Left ventricle myocardium inferior (tissue), 1 donor: ENCODE measurements at regions not wholly inside any gene's neighbourhood (a gene's known extent, or its start where the extent isn't known, plus 50 kb on each side); places are given as distances from the start of the nearest gene placed in this dataset.

Source experiments
- DNase-seq: peaks from one replicate; pipeline ENCODE4 v3.0.0-alpha.2; 2020
- H3K27ac ChIP-seq: fragments of 200-600 bp; replicated peaks from 2 replicates; pipeline ENCODE4 v1.8.0; 2021
- H3K27me3 ChIP-seq: fragments of 200-600 bp; 2 replicates; pipeline ENCODE4 v1.8.0; 2021; ENCODE audit warnings: low read depth
- H3K36me3 ChIP-seq: fragments of 200-600 bp; 2 replicates; pipeline ENCODE4 v1.8.0; 2021
- H3K4me1 ChIP-seq: fragments of 200-600 bp; 2 replicates; pipeline ENCODE4 v1.8.0; 2021
- H3K4me3 ChIP-seq: fragments of 200-600 bp; 2 replicates; pipeline ENCODE4 v1.8.0; 2021; ENCODE audit warnings: mild to moderate bottlenecking, moderate library complexity
- H3K9me3 ChIP-seq: fragments of 200-600 bp; replicated peaks from 2 replicates; pipeline ENCODE4 v1.8.0; 2021
- CTCF ChIP-seq: fragments of 200-600 bp; IDR thresholded peaks from 2 replicates; pipeline ENCODE4 v1.8.0; 2021; ENCODE audit warnings: antibody characterized with exemption, mild to moderate bottlenecking, borderline replicate concordance
- intact Hi-C: fragments of 100-400 bp; cut with micrococcal nuclease; formaldehyde crosslinking; loops from one replicate; pipeline ENCODE4 v1.11.0; 2022
- donor health status: DM: no; HTN: yes; CAD: no; lungs with severe emphysema.

GRCh38 chr9:89712283-89712682, 107.5 kb downstream of the GADD45G start:
- intact Hi-C loops: no loop called here
- no peak overlapping the region for H3K27ac ChIP-seq
- H3K4me3 ChIP-seq: no peak overlapping the region
- no peak for DNase-seq
- peaks cover under 1% of the 10 kb centered on the region for H3K4me1 ChIP-seq
- H3K9me3 ChIP-seq: no peaks in the 10 kb centered on the region
- H3K36me3 ChIP-seq: no peaks in the 10 kb centered on the region
- no peak for TF ChIP-seq CTCF
- H3K27me3 ChIP-seq: no peaks in the 10 kb centered on the region

- H3K27ac ChIP-seq: no peak overlapping the region
- H3K9me3 ChIP-seq: peaks cover 6% of the 10 kb centered on the region
- TF ChIP-seq CTCF: no peak
- DNase-seq: no peak
- H3K4me1 ChIP-seq: peaks cover 10% of the 10 kb centered on the region
- no peaks in the 10 kb centered on the region for H3K27me3 ChIP-seq
- H3K36me3 ChIP-seq: no peaks in the 10 kb centered on the region
- no peak overlapping the region for H3K4me3 ChIP-seq
- intact Hi-C loops: no loop called here
These were observed 109.5 kb downstream of the GADD45G start for GRCh38 chr9:89714321-89714720.

GRCh38 chr9:89715318-89715858, 110.6 kb downstream of the GADD45G start:
- TF ChIP-seq CTCF: no peak
- Histone ChIP-seq H3K4me1 (peaks cover 10% of the 10 kb centered on the region), H3K27ac (no peak overlapping the region)

GRCh38 chr9:89715881-89716280, 111.1 kb downstream of the GADD45G start:
- H3K36me3 ChIP-seq: no peaks in the 10 kb centered on the region
- H3K9me3 ChIP-seq: peaks cover 14% of the 10 kb centered on the region
- DNase-seq: no peak
- H3K27me3 ChIP-seq: no peaks in the 10 kb centered on the region
- intact Hi-C loops: no loop called here
- no peak overlapping the region for H3K27ac ChIP-seq
- peaks cover 10% of the 10 kb centered on the region for H3K4me1 ChIP-seq
- TF ChIP-seq CTCF: no peak
- H3K4me3 ChIP-seq: no peak overlapping the region

More at GRCh38 chr9:89715318-89715858, 110.6 kb downstream of the GADD45G start:
- DNase-seq: no peak
- Histone ChIP-seq H3K27me3 (no peaks in the 10 kb centered on the region), H3K9me3 (peaks cover 14% of the 10 kb centered on the region), H3K36me3 (no peaks in the 10 kb centered on the region), H3K4me3 (no peak overlapping the region)
- intact Hi-C loops: no loop called here

GRCh38 chr9:89716559-89716958, 111.7 kb downstream of the GADD45G start:
- Histone ChIP-seq H3K9me3 (peaks cover 14% of the 10 kb centered on the region), H3K27me3 (no peaks in the 10 kb centered on the region), H3K4me3 (no peak overlapping the region), H3K4me1 (peaks cover 10% of the 10 kb centered on the region), H3K27ac (no peak overlapping the region), H3K36me3 (no peaks in the 10 kb centered on the region)
- intact Hi-C loops: no loop called here
- no peak for TF ChIP-seq CTCF
- DNase-seq: no peak
